NT2/D1 (cell line): ENCODE measurements at regions not wholly inside any gene's neighbourhood (a gene's known extent, or its start where the extent isn't known, plus 50 kb on each side); places are given as distances from the start of the nearest gene placed in this dataset.

Experiments used
- DNase-seq: peaks from one replicate; pipeline ENCODE4 v3.0.0-alpha.2; 2011; ENCODE audit warnings: low read depth, low spot score
- H3K27me3 ChIP-seq: 2 replicates; pipeline ENCODE4 v1.6.0; 2011; ENCODE audit warnings: mild to moderate bottlenecking; ENCODE audit not compliant: insufficient read length, insufficient read depth
- H3K36me3 ChIP-seq: 2 replicates; pipeline ENCODE4 v1.6.1; 2011; ENCODE audit warnings: mild to moderate bottlenecking, low read length, mixed read lengths; ENCODE audit not compliant: insufficient read depth, insufficient read length
- H3K4me1 ChIP-seq: 2 replicates; pipeline ENCODE4 v1.5.1; 2011; ENCODE audit not compliant: insufficient read depth, insufficient read length
- H3K4me3 ChIP-seq: 2 replicates; pipeline ENCODE4 v1.5.1; 2011; ENCODE audit warnings: low read depth; ENCODE audit not compliant: insufficient read length
- H3K9ac ChIP-seq: 2 replicates; pipeline ENCODE4 v1.6.0; 2011; ENCODE audit warnings: low read depth; ENCODE audit not compliant: insufficient read length
- H3K9me3 ChIP-seq: 2 replicates; pipeline ENCODE4 v1.5.1; 2011; ENCODE audit warnings: mild to moderate bottlenecking, low read length; ENCODE audit not compliant: insufficient read depth
- SUZ12 ChIP-seq: IDR thresholded peaks from 2 replicates; pipeline ENCODE4 v1.6.1; 2011; ENCODE audit not compliant: insufficient read length, insufficient read depth; ENCODE audit errors: extremely low read depth
- YY1 ChIP-seq: IDR thresholded peaks from 2 replicates; pipeline ENCODE4 v1.6.1; 2011; ENCODE audit not compliant: insufficient read length, insufficient read depth
- ZNF274 ChIP-seq: IDR thresholded peaks from 2 replicates; pipeline ENCODE4 v1.6.1; 2011; ENCODE audit warnings: mild to moderate bottlenecking, low read depth, low read length

- Histone ChIP-seq H3K36me3 (no peaks in the 10 kb centered on the region), H3K9me3 (no peaks in the 10 kb centered on the region), H3K4me1 (peaks cover 5% of the 10 kb centered on the region), H3K9ac (no peak overlapping the region), H3K4me3 (no peak overlapping the region), H3K27me3 (no peaks in the 10 kb centered on the region)
- TF ChIP-seq ZNF274, result no peak
- TF ChIP-seq YY1, result no peak
- no peak for TF ChIP-seq SUZ12
- DNase-seq, result no peak
Observed at GRCh38 chr5:145176041-145176440, 659.1 kb downstream of the PRELID2 start.

- Histone ChIP-seq H3K36me3 (no peaks in the 10 kb centered on the region), H3K9me3 (no peaks in the 10 kb centered on the region), H3K4me1 (no peaks in the 10 kb centered on the region), H3K9ac (no peak overlapping the region), H3K4me3 (no peak overlapping the region), H3K27me3 (no peaks in the 10 kb centered on the region)
- no peak for DNase-seq
- TF ChIP-seq ZNF274 (no peak), YY1 (no peak), SUZ12 (no peak)
Observed at GRCh38 chr5:145166110-145166509, 669.0 kb downstream of the PRELID2 start.

DNA sequence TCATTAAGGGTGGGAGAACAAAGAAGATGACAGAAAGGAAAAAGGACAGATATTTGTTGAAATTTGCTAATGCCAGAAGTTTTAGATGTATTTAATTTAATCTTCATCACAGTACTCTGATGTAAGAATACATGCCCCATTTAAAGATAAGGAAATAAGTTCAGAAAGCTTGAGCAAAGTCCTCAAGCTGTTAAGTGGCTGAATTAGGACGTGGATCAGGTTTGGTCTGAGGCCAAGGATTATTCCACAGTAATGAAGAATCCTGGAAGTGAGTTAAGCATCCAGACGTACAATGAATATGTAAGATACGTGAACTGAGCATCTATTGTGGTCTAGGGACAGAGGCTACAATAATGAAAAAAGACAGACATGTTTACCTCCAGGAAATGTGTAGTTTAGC, 671.3 kb downstream of the PRELID2 start:
- Histone ChIP-seq H3K27me3 (no peaks in the 10 kb centered on the region), H3K4me3 (no peak overlapping the region)

GRCh38 chr5:145162626-145163025, 672.5 kb downstream of the PRELID2 start:
- no peak overlapping the region for H3K4me3 ChIP-seq
- H3K9ac ChIP-seq, result no peak overlapping the region
- no peaks in the 10 kb centered on the region for H3K9me3 ChIP-seq
- H3K4me1 ChIP-seq, result no peaks in the 10 kb centered on the region
- no peak for DNase-seq
- no peaks in the 10 kb centered on the region for H3K36me3 ChIP-seq
- no peaks in the 10 kb centered on the region for H3K27me3 ChIP-seq
- no peak for TF ChIP-seq YY1
- TF ChIP-seq ZNF274, result no peak
- no peak for TF ChIP-seq SUZ12

More for the DNA sequence above, 671.3 kb downstream of the PRELID2 start:
- no peaks in the 10 kb centered on the region for H3K4me1 ChIP-seq
- DNase-seq, result no peak
- H3K9ac ChIP-seq, result no peak overlapping the region
- no peaks in the 10 kb centered on the region for H3K9me3 ChIP-seq
- TF ChIP-seq ZNF274 (no peak), SUZ12 (no peak), YY1 (no peak)
- no peaks in the 10 kb centered on the region for H3K36me3 ChIP-seq

GRCh38 chr5:145161391-145161790, 673.8 kb downstream of the PRELID2 start:
- H3K9ac ChIP-seq, result no peak overlapping the region
- no peaks in the 10 kb centered on the region for H3K4me1 ChIP-seq
- H3K27me3 ChIP-seq, result no peaks in the 10 kb centered on the region
- no peak for DNase-seq
- no peak for TF ChIP-seq YY1
- no peak for TF ChIP-seq ZNF274
- no peak for TF ChIP-seq SUZ12
- H3K9me3 ChIP-seq, result no peaks in the 10 kb centered on the region
- no peak overlapping the region for H3K4me3 ChIP-seq
- H3K36me3 ChIP-seq, result no peaks in the 10 kb centered on the region

GRCh38 chr5:145160679-145161078, 674.5 kb downstream of the PRELID2 start:
- Histone ChIP-seq H3K4me3 (no peak overlapping the region), H3K27me3 (no peaks in the 10 kb centered on the region), H3K4me1 (no peaks in the 10 kb centered on the region), H3K36me3 (no peaks in the 10 kb centered on the region), H3K9ac (no peak overlapping the region), H3K9me3 (no peaks in the 10 kb centered on the region)
- no peak for TF ChIP-seq SUZ12
- TF ChIP-seq YY1, result no peak
- no peak for TF ChIP-seq ZNF274
- DNase-seq, result no peak

DNA sequence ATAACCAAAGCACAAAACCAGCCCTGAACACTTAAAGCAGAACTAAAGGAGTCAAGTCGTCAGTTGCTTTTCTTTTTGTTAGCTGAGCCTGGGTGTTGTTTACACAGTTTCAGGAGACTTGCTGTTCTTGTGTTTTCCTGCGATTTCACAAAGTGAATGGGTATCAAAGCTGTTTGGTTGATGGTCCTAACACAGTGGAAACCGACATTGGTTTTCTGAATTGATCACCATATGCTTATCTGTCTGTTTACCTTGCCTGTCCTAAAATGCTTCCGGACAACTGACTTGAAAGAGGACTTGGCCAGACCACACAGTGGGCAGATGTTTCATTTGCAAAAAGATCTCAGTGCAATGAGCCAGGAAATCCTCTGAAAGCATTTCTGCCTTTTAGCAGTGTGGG, 676.4 kb downstream of the PRELID2 start:
- DNase-seq, result no peak
- no peaks in the 10 kb centered on the region for H3K4me1 ChIP-seq
- no peak overlapping the region for H3K4me3 ChIP-seq
- H3K36me3 ChIP-seq, result no peaks in the 10 kb centered on the region
- no peaks in the 10 kb centered on the region for H3K27me3 ChIP-seq
- H3K9ac ChIP-seq, result no peak overlapping the region
- H3K9me3 ChIP-seq, result no peaks in the 10 kb centered on the region
- no peak for TF ChIP-seq YY1
- no peak for TF ChIP-seq ZNF274
- no peak for TF ChIP-seq SUZ12

- Histone ChIP-seq H3K9me3 (no peaks in the 10 kb centered on the region), H3K4me1 (no peaks in the 10 kb centered on the region), H3K27me3 (no peaks in the 10 kb centered on the region), H3K9ac (no peak overlapping the region), H3K36me3 (no peaks in the 10 kb centered on the region), H3K4me3 (no peak overlapping the region)
- DNase-seq, result no peak
- no peak for TF ChIP-seq ZNF274
- no peak for TF ChIP-seq YY1
- TF ChIP-seq SUZ12, result no peak
Observed at GRCh38 chr5:145157841-145158240, 677.3 kb downstream of the PRELID2 start.
